ENCODE measurements at regions not wholly inside any gene's neighbourhood (a gene's known extent, or its start where the extent isn't known, plus 50 kb on each side); places are given as distances from the start of the nearest gene placed in this dataset.
"Not testable (repeated sequence)": the region's sequence is repeated elsewhere in the genome, so short reads cannot be mapped to it uniquely, and the experiment has no call there.

DNA sequence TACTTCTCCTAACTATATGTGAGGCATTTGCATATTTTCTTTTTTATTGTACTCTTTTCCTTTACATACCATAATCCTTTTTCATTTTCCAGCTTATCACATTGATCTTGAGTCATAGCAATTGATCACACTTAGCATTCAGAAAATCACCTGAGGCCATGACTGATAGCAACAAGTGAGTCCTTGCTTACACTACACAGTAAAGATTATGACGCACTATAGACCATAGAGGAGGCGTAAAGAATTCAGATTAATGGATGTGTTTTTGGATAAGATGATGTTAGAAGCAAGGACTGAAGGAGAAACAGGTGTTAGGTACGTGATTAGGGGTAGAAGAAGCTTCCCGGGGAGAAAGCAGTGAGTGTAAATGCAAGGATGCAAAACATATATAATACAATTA lies 637.7 kb downstream of the ETNK1 start:
- H3K4me3 ChIP-seq (ENCODE audit: low read depth, poor library complexity, severe bottlenecking) = no peak overlapping the region
- intact Hi-C loops (cut with DNase I; ENCODE audit: low total_unique reads) = no loop called here
- 57 to 65% methylated on average over 4 of the region's 4 CpGs for WGBS, 2 donors
- TF ChIP-seq POLR2A (IDR thresholded peaks at IDR 0.05) = no peak
- TF ChIP-seq, protein P1, sequence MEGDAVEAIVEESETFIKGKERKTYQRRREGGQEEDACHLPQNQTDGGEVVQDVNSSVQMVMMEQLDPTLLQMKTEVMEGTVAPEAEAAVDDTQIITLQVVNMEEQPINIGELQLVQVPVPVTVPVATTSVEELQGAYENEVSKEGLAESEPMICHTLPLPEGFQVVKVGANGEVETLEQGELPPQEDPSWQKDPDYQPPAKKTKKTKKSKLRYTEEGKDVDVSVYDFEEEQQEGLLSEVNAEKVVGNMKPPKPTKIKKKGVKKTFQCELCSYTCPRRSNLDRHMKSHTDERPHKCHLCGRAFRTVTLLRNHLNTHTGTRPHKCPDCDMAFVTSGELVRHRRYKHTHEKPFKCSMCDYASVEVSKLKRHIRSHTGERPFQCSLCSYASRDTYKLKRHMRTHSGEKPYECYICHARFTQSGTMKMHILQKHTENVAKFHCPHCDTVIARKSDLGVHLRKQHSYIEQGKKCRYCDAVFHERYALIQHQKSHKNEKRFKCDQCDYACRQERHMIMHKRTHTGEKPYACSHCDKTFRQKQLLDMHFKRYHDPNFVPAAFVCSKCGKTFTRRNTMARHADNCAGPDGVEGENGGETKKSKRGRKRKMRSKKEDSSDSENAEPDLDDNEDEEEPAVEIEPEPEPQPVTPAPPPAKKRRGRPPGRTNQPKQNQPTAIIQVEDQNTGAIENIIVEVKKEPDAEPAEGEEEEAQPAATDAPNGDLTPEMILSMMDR (IDR thresholded peaks at IDR 0.05) = no peak
- no peak for DNase-seq (ENCODE audit: low spot score in 2 of 2)

DNA sequence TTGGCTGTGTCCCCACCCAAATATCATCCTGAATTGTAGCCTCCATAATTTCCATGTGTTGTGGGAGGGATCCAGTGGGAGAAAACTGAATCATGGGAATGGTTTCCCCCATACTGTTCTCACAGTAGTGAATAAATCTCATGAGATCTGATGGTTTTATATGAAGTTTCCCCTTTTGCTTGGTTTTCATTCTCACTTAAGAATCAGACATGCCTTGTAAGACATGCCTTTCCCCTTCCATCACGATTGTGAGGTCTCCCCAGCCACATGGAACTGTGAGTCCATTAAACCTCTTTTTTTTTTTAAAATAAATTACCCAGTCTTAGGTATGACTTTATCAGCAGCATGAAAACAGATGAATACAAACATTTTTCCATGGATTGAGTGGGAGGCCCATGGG lies 652.9 kb downstream of the ETNK1 start:
- TF ChIP-seq, protein P1 (IDR thresholded peaks at IDR 0.05) = no peak
- TF ChIP-seq POLR2A (IDR thresholded peaks at IDR 0.05) = no peak
- intact Hi-C loops (cut with DNase I; ENCODE audit: low total_unique reads) = no loop called here
- 83 to 85% methylated on average over 1 of the region's 1 CpG for WGBS, 2 donors
- no peak for DNase-seq (ENCODE audit: low spot score in 2 of 2)
- H3K4me3 ChIP-seq (ENCODE audit: low read depth, poor library complexity, severe bottlenecking) = no peak overlapping the region

DNA sequence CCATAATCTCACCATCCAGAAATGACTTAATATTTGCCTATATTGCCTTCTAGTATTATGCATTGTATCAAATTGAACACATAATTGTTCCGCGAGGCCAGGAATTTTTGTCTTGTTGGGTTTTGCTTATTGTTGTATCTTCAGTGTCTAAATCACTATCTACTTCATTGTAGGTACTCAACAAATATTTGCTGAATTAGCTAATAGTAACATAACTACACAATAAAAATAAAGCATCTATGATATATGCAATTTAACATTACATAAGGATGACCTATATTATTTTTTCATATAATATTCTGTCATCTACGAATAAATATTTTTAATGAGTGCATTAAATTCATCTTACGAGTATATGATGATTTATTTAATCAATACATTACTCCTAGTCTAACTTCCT lies 656.3 kb downstream of the ETNK1 start:
- intact Hi-C loops (cut with DNase I; ENCODE audit: low total_unique reads) = no loop called here
- no peak overlapping the region for H3K4me3 ChIP-seq (ENCODE audit: low read depth, poor library complexity, severe bottlenecking)
- 89 to 94% methylated on average over 4 of the region's 4 CpGs for WGBS, 2 donors
- no peak for TF ChIP-seq POLR2A (IDR thresholded peaks at IDR 0.05)
- TF ChIP-seq, protein P1 (IDR thresholded peaks at IDR 0.05) = no peak
- DNase-seq (ENCODE audit: low spot score in 2 of 2) = no peak

DNA sequence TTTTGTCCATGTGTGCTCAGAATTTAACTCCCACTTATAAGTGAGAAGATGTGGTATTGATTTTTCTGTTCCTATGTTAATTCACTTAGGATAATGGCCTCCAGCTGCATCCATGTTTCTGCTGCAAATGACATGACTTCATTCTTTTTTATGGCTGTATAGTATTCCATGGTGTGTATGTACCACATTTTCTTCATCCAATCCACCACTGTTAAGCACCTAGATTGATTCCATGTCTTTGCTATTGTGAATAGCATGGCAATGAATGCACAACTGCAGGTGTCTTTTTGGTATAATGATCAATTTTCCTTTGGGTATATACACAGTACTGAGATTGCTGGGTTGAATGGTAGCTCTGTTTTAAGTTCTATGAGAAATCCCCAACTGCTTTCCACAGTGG lies 657.7 kb downstream of the ETNK1 start:
- DNase-seq (ENCODE audit: low spot score in 2 of 2) = no peak
- intact Hi-C loops (cut with DNase I; ENCODE audit: low total_unique reads) = no loop called here
- no peak overlapping the region for H3K4me3 ChIP-seq (ENCODE audit: low read depth, poor library complexity, severe bottlenecking)
- no peak for TF ChIP-seq POLR2A (IDR thresholded peaks at IDR 0.05)
- TF ChIP-seq, protein P1 (IDR thresholded peaks at IDR 0.05) = no peak

DNA sequence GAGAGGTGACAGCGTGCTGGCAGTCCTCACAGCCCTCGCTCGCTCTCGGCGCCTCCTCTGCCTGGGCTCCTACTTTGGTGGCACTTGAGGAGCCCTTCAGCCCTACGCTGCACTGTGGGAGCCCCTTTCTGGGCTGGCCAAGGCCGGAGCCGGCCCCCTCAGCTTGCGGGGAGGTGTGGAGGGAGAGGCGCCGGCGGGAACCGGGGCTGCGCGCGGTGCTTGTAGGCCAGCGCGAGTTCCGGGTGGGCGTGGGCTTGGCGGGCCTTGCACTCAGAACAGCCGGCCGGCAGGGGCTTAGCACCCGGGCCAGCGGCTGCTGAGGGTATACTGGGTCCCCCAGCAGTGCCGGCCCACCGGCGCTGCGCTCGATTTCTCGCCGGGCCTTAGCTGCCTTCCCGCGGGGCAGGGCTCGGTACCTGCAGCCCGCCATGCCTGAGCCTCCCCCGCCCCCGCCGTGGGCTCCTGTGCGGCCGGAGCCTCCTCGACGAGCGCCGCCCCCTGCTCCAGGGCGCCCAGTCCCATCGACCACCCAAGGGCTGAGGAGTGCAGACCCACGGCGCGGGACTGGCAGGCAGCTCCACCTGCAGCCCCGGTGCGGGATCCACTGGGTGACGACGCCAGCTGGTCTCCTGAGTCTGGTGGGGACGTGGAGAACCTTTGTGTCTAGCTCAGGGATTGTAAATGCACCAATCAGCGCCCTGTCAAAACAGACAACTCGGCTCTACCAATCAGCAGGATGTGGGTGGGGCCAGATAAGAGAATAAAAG lies 661.0 kb downstream of the ETNK1 start:
- intact Hi-C loops (cut with DNase I; ENCODE audit: low total_unique reads); H3K4me3 ChIP-seq (ENCODE audit: low read depth, poor library complexity, severe bottlenecking); DNase-seq (ENCODE audit: low spot score in 2 of 2): not testable (repeated sequence)
- 93 to 94% methylated on average over 42 to 48 of the region's 57 CpGs for WGBS, 2 donors

DNA sequence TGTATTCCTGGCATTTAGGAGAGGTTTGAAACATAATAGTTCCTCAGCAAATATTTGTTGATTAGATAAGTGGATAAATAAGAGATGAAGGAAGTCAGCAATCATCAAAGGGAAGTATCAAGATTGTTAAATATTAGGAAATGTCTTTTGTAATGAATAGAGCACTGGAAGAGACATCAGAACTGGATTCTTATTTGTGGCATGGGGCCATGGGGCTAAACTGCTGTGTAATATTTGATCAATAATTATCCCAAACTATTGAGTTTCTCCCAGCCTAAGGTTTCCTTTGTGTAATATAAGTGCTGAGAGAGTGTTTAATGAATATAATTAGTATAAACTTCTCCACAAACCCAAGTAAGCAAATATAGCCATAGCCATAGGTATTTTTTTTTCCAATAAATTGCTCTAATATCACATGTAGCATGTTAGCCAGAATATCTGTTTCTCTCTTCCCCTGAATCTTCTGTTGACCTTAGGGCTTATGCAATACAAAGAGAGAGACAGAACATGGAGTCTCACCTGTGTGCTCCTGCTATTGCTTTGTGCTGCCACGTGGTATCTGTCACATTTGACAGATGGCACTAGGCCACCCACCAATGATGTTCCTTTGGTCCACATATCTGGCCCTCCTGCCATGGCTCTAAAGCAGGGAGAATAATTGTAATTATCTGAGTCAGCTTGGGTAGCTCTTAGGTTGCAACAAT lies 658.7 kb downstream of the SOX5 start:
- TF ChIP-seq POLR2A (IDR thresholded peaks at IDR 0.05) = no peak
- TF ChIP-seq, protein P1 (IDR thresholded peaks at IDR 0.05) = no peak
- no peak for DNase-seq (ENCODE audit: low spot score in 2 of 2)
- WGBS, 2 donors = 38 to 39% methylated on average over 1 of the region's 1 CpG
- intact Hi-C loops (cut with DNase I; ENCODE audit: low total_unique reads) = no loop called here
- H3K4me3 ChIP-seq (ENCODE audit: low read depth, poor library complexity, severe bottlenecking) = no peak overlapping the region

Measured in lower leg skin (tissue), 4 donors.